WTC11 (cell line): ENCODE measurements at regions not wholly inside any gene's neighbourhood (a gene's known extent, or its start where the extent isn't known, plus 50 kb on each side); places are given as distances from the start of the nearest gene placed in this dataset.

Source experiments
- ATAC-seq: fragments of 200-7000 bp; cut with Tn5 transposase; 2 replicates; pipeline ENCODE4 v1.10.0; 2021; ENCODE audit warnings: mild to moderate bottlenecking, moderate library complexity
- CTCF ChIA-PET: fragments of 300-600 bp; sonication (Branson Sonifier 250); formaldehyde crosslinking; loops from one replicate; lab custom pipeline; 2021; ENCODE audit warnings: antibody characterized with exemption; lab: Charles Lee
- POLR2A ChIA-PET: fragments of 350-600 bp; sonication (Branson Sonifier 250); formaldehyde crosslinking; loops from one replicate; lab custom pipeline; 2021; ENCODE audit warnings: antibody characterized with exemption; lab: Charles Lee
- DNase-seq: peaks from one replicate; pipeline ENCODE4 v3.0.0; 2021; ENCODE audit warnings: low spot score
- H3K27ac Mint-ChIP-seq: 2 replicates; pipeline ENCODE4 v1.8.0; 2021; ENCODE audit warnings: mixed read lengths
- H3K27me3 Mint-ChIP-seq: 2 replicates; pipeline ENCODE4 v1.8.0; 2021; ENCODE audit warnings: low read depth, mild to moderate bottlenecking, moderate library complexity, mixed read lengths
- H3K36me3 Mint-ChIP-seq: 2 replicates; pipeline ENCODE4 v1.8.0; 2021; ENCODE audit warnings: mixed read lengths
- H3K4me1 Mint-ChIP-seq: 2 replicates; pipeline ENCODE4 v1.8.0; 2022; ENCODE audit warnings: mixed read lengths
- H3K4me3 Mint-ChIP-seq: 2 replicates; pipeline ENCODE4 v1.8.0; 2021; ENCODE audit warnings: mild to moderate bottlenecking, moderate library complexity, mixed read lengths
- H3K9me3 Mint-ChIP-seq: 2 replicates; pipeline ENCODE4 v1.8.0; 2021; ENCODE audit warnings: mixed read lengths
- AR ChIP-seq: fragments of 250-450 bp; sonication (Bioruptor Pico); IDR thresholded peaks from 2 replicates; pipeline ENCODE4 v1.9.0; 2021; ENCODE audit warnings: mild to moderate bottlenecking
- ATF3 ChIP-seq: sonication (generic); formaldehyde crosslinking; conservative IDR thresholded peaks from 2 replicates; pipeline ENCODE4 v1.8.1; 2022; ENCODE audit warnings: mild to moderate bottlenecking, missing genetic modification reagents
- ATF6 ChIP-seq: sonication (generic); formaldehyde crosslinking; IDR thresholded peaks from 2 replicates; pipeline ENCODE4 v1.8.1; 2023; ENCODE audit warnings: mild to moderate bottlenecking, missing genetic modification reagents
- CTCF ChIP-seq: fragments of 200-600 bp; IDR thresholded peaks from 2 replicates; pipeline ENCODE4 v1.8.0; 2022; ENCODE audit warnings: antibody characterized with exemption
- ERG ChIP-seq: fragments of 250-450 bp; sonication (Bioruptor Pico); IDR thresholded peaks from 2 replicates; pipeline ENCODE4 v1.8.0; 2021; ENCODE audit warnings: mild to moderate bottlenecking
- JAZF1 ChIP-seq: fragments of 250-450 bp; sonication (Bioruptor Pico); IDR thresholded peaks from 2 replicates; pipeline ENCODE4 v1.9.0; 2021; ENCODE audit warnings: moderate library complexity, mild to moderate bottlenecking, inconsistent platforms
- JUN ChIP-seq: sonication (generic); formaldehyde crosslinking; IDR thresholded peaks from 2 replicates; pipeline ENCODE4 v1.8.0; 2023; ENCODE audit warnings: mild to moderate bottlenecking, missing genetic modification reagents
- KAT7 ChIP-seq: sonication (generic); formaldehyde crosslinking; IDR thresholded peaks from 2 replicates; pipeline ENCODE4 v1.8.1; 2023; ENCODE audit warnings: missing genetic modification reagents, mild to moderate bottlenecking, borderline replicate concordance
- NFE2L1 ChIP-seq: sonication (generic); formaldehyde crosslinking; IDR thresholded peaks from 2 replicates; pipeline ENCODE4 v1.8.1; 2023; ENCODE audit warnings: missing genetic modification reagents
- NR2C2 ChIP-seq: sonication (generic); formaldehyde crosslinking; IDR thresholded peaks from 2 replicates; pipeline ENCODE4 v1.8.0; 2022; ENCODE audit warnings: mild to moderate bottlenecking, missing genetic modification reagents
- PRDM15 ChIP-seq: sonication (generic); formaldehyde crosslinking; IDR thresholded peaks from 2 replicates; pipeline ENCODE4 v1.8.0; 2022; ENCODE audit warnings: missing genetic modification reagents
- STAT6 ChIP-seq: sonication (generic); formaldehyde crosslinking; conservative IDR thresholded peaks from 2 replicates; pipeline ENCODE4 v1.8.1; 2023; ENCODE audit warnings: mild to moderate bottlenecking, low read depth, missing genetic modification reagents, moderate library complexity
- ZBTB21 ChIP-seq: sonication (generic); formaldehyde crosslinking; IDR thresholded peaks from 2 replicates; pipeline ENCODE4 v1.8.1; 2023; ENCODE audit warnings: mild to moderate bottlenecking, missing genetic modification reagents, borderline replicate concordance
- ZNF281 ChIP-seq: sonication (generic); formaldehyde crosslinking; IDR thresholded peaks from 2 replicates; pipeline ENCODE4 v1.8.0; 2023; ENCODE audit warnings: mild to moderate bottlenecking, missing genetic modification reagents

GRCh38 chr11:92873551-92873950 lies 95.9 kb upstream of the MTNR1B start (continued):
- TF ChIP-seq ATF6 (no peak), KAT7 (CRISPR knock-in tag) (no peak), STAT6 (CRISPR knock-in tag) (no peak), AR (no peak), ZBTB21 (CRISPR knock-in tag) (no peak), ZNF281 (CRISPR knock-in tag) (no peak), NR2C2 (CRISPR knock-in tag) (no peak), JAZF1 (CRISPR knock-in tag) (no peak), CTCF (no peak), NFE2L1 (CRISPR knock-in tag) (no peak), JUN (CRISPR knock-in tag) (no peak)

- H3K27ac Mint-ChIP-seq = no peak overlapping the region
- peaks cover 2% of the 10 kb centered on the region; the same call in 1 of the 2 replicates for H3K4me1 Mint-ChIP-seq
- H3K4me3 Mint-ChIP-seq = no peak overlapping the region
- ChIA-PET POLR2A (no interaction called here), CTCF (no interaction called here)
- ATAC-seq = no peak; the same call in none of the 2 replicates
- no peaks in the 10 kb centered on the region for H3K27me3 Mint-ChIP-seq
- no peak for DNase-seq
- no peaks in the 10 kb centered on the region for H3K9me3 Mint-ChIP-seq
- H3K36me3 Mint-ChIP-seq = no peaks in the 10 kb centered on the region
- TF ChIP-seq ATF3 (CRISPR knock-in tag) (no peak), ERG (CRISPR knock-in tag) (no peak), PRDM15 (CRISPR knock-in tag) (no peak), CTCF (no peak)
Measured at GRCh38 chr11:92875473-92875872, 94.0 kb upstream of the MTNR1B start.
